Kidney epithelial cell (primary cell): ENCODE measurements at regions not wholly inside any gene's neighbourhood (a gene's known extent, or its start where the extent isn't known, plus 50 kb on each side); places are given as distances from the start of the nearest gene placed in this dataset.

ENCODE experiments used
- DNase-seq: peaks from one replicate; pipeline ENCODE4 v3.0.0-alpha.2; 2010; ENCODE audit warnings: low read depth
- H3K27me3 ChIP-seq: 2 replicates; pipeline ENCODE4 v1.6.0; 2011; ENCODE audit warnings: low read length; ENCODE audit not compliant: control insufficient read depth, insufficient read depth
- H3K36me3 ChIP-seq: 2 replicates; pipeline ENCODE4 v1.5.1; 2011; ENCODE audit warnings: low read length; ENCODE audit not compliant: control insufficient read depth, insufficient read depth
- H3K4me3 ChIP-seq: 2 replicates; pipeline ENCODE4 v1.5.1; 2011; ENCODE audit warnings: low read depth, mild to moderate bottlenecking, control low read depth, low read length
- TF ChIP-seq, protein P1 (sequence below): IDR thresholded peaks from 2 replicates; pipeline ENCODE4 v1.5.1; 2011; ENCODE audit warnings: mild to moderate bottlenecking, moderate library complexity, low read length, control low read depth, inconsistent platforms; ENCODE audit not compliant: insufficient read depth, poor library complexity, severe bottlenecking

DNA sequence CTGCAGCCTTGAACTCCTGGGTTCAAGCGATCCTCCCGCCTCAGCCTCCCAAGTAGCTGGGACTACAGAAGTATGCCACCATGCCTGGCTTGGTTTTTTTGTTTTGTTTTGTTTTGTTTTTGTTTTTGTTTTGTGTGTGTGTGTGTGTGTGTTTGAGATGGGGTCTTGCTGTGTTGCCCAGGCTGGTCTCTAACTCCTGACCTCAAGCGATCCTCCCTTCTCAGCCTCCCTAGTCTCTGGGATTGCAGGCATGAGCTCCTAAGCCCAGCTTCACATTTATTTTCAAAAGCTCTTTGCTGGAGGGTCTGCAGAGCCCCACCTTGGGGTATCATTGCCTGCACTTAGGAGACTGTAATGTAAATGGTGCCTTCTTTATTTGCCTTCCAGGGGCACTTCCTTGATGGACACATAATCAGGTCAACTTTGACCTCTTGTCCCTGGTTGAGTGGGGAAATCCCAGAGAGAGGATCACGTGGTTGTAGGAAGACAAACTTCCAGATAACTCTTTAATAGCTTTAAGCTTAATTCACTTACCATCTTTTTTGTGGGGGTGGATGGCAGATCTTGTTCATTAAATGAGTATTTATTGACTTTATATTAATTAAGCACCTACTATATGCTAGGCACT, 72.9 kb upstream of the NPAS1 start:
- TF ChIP-seq, protein P1, sequence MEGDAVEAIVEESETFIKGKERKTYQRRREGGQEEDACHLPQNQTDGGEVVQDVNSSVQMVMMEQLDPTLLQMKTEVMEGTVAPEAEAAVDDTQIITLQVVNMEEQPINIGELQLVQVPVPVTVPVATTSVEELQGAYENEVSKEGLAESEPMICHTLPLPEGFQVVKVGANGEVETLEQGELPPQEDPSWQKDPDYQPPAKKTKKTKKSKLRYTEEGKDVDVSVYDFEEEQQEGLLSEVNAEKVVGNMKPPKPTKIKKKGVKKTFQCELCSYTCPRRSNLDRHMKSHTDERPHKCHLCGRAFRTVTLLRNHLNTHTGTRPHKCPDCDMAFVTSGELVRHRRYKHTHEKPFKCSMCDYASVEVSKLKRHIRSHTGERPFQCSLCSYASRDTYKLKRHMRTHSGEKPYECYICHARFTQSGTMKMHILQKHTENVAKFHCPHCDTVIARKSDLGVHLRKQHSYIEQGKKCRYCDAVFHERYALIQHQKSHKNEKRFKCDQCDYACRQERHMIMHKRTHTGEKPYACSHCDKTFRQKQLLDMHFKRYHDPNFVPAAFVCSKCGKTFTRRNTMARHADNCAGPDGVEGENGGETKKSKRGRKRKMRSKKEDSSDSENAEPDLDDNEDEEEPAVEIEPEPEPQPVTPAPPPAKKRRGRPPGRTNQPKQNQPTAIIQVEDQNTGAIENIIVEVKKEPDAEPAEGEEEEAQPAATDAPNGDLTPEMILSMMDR, result no peak
- no peak overlapping the region for H3K4me3 ChIP-seq
- peaks cover 1% of the 10 kb centered on the region for H3K36me3 ChIP-seq
- H3K27me3 ChIP-seq, result no peaks in the 10 kb centered on the region
- no peak for DNase-seq

DNA sequence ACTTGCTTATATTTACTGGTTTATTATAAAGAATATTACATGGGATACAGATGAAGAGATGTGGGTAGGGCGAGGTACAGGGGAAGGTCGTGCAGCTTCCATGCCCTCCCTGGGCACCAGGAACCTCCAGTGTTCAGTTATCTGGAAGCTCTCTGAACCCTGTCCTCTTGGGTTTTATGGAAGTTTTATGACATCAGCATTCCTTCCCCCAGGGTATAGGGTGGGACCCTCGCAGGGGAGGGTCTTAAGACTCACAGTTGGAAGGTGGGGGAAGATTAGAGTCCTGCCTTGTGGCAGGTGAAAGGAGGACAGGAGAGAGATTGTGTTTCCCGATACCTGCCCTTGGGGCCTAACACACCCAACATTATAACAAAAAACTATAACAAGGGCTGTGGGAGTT, 71.8 kb upstream of the NPAS1 start:
- DNase-seq, result no peak
- no peaks in the 10 kb centered on the region for H3K27me3 ChIP-seq
- H3K36me3 ChIP-seq, result peaks cover 1% of the 10 kb centered on the region
- H3K4me3 ChIP-seq, result no peak overlapping the region
- TF ChIP-seq, protein P1, result no peak

GRCh38 chr19:46950526-46951170, 69.0 kb upstream of the NPAS1 start:
- TF ChIP-seq, protein P1, result no peak
- Histone ChIP-seq H3K27me3 (no peaks in the 10 kb centered on the region), H3K36me3 (no peaks in the 10 kb centered on the region), H3K4me3 (no peak overlapping the region)
- no peak for DNase-seq

DNA sequence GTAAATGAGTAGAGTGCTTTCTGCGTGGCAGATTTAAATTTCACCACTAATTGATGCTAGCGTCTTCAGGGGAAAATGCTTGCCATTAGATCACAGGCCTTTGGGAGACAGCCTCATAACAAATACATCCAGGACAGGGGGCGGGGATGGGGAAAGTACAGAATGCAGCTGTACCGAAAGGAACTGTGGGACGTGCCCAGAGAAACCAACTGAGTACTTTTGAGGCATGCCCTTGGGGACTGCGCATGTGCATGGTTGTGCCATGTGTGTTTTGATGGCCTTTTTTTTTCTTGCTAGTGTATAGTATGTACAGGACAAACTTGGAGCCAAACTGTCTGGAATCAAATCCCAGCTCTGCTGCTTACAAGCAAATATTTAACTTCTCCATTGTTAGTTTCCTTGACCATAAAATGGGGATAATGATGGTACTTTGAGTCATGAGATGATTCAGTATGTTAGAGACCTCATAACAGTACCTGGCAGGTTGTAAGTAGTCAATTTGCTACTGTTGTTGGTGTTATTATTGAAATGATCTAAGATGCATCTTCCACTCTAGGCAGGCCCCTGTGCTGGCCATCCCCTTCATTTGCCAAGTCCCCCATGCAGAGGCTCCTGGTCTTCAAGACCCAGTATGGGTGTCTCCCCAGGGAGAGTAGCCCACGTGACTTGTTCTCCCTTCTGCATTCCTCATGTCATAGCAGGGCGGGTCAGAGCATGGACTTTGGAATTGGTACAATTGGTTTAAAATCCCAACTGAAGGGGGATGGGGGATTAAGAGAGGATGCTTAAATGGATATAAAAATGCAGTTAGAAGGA, 68.3 kb upstream of the NPAS1 start:
- TF ChIP-seq, protein P1, result no peak
- peak; percentile 63 for DNase-seq
- Histone ChIP-seq H3K36me3 (no peaks in the 10 kb centered on the region), H3K4me3 (no peak overlapping the region), H3K27me3 (no peaks in the 10 kb centered on the region)

DNA sequence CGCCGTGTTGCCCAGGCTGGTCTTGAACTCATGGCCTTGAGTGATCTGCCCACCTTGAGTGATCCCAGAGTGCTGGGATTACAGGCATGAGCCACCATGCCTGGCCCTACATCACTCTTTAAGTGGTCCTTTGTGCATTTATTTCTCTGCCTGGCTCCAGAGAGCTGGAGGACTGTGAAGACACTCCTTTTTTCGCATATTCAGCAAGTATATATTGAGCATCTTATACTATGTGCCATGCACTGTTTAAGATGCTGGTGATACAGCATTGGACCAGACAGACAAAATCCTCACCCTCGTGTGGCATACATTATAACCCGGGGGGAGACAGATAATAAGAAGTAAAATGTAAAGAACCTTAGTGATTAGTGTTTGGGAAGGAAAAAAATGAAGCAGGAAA, 66.8 kb upstream of the NPAS1 start:
- H3K36me3 ChIP-seq, result no peaks in the 10 kb centered on the region
- TF ChIP-seq, protein P1, result no peak
- no peak overlapping the region for H3K4me3 ChIP-seq
- H3K27me3 ChIP-seq, result no peaks in the 10 kb centered on the region
- no peak for DNase-seq
